Kidney capillary endothelial cell (primary cell): ENCODE measurements at regions not wholly inside any gene's neighbourhood (a gene's known extent, or its start where the extent isn't known, plus 50 kb on each side); places are given as distances from the start of the nearest gene placed in this dataset.
"Not testable (repeated sequence)": the region's sequence is repeated elsewhere in the genome, so short reads cannot be mapped to it uniquely, and the experiment has no call there.

ENCODE experiments used
- DNase-seq: peaks from one replicate; pipeline ENCODE4 v3.0.0-alpha.2; 2018; ENCODE audit warnings: low spot score

DNA sequence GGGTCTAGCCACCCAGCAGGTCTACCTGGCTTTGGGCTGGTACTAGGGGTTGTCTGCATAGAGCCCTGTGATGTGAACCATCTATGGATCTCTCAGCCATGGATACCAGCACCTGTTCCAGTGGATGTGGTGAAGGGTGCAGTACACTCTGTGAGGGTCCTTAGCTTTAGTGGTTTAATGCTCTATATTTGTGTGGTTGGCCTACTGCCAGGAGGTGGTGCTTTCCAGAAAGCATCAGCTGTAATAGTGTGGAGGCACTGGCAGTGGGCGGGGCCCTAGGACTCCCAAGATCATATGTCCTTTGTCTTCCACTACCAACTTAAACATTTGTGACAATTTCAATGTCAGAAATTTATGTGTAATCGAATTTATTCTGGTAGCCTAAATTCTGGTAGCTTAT, 1065.1 kb downstream of the RPIA start:
- DNase-seq, result not testable (repeated sequence)

DNA sequence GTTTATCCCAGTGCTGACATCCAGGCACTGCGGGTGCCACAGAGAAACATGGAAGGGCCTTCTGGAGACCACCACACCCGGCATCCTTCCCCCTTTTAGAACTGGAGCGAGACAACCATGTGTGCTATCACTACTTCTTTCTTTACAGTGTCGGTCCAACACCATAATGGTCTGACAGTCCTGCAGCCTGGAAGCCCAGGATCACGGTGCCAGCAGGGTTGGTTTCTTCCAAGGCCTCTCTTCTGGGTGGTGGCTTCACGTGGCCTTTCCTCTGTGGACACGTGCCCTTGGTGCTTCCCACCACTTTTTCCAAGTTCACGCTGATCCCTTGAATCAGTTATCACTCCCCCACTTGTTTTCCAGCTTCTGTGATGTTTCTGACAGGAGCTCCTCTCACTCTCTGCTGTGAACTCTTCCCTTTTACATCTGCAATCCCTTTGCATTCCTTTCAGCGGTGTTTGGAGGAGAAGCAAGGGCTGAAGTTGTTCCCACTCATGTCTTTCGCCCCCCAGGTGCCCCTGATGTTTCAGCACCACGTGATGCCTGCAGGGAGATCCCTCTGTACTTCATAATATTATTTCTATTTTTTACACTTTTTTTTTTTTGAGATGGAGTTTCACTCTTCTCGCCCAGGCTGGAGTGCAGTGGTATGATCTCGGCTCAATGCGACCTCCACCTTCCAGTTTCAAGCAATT, 1067.0 kb downstream of the RPIA start:
- DNase-seq, result not testable (repeated sequence)

DNA sequence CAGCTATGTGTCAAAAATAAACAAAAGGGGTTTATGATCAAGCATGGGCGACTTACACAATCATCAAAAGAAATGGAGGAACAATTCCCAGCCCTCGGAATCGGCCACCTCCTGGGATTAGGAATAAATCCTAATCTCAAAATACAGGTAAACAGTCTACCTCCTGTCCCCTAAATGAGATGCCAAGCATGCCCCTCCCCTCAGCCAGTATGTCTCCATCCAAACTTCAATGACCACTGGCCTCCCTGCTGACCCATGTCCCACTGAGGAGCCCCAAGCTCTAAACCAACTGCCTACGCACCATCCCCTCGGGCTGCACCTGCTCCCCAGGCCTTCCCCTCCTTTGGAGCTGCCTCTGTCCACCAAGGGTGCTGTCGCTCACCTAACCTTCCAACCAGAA, 1069.3 kb downstream of the RPIA start:
- not testable (repeated sequence) for DNase-seq

DNA sequence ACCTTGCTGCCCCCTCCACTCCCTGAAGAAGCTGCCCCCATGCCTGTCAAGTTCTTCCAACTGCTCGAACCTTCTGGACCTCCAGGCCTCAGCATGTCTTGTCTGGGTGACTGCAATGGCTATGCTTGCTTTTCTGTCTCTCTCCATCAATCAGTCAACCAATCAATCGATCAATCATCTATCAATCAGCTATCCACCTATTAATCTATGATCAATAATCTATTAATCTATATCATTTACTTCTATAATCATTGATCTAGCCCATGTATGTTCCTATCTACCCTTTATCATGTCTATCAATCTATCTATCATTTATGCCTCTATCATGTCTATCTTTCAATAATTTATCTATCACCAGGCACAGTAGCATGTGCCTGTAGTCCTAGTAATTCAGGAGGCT, 1069.7 kb downstream of the RPIA start:
- not testable (repeated sequence) for DNase-seq

DNA sequence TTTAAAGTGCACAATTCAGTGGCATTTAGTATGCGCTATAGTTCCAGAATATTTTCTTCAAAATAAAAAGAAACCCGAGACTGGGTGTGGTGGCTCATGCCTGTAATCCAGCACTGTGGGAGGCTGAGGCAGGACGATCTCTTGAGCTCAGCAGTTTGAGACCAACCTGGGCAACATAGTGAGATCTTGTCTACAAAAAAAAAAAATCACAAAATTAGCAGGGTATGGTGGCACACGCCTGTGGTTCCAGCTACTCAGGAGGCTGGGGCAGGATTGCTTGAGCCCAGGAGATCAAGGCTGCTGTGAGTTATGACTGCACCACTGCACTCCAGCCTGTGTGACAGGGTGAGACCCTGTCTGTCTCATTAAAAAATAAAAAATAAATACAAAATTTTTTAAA, 1070.4 kb downstream of the RPIA start:
- not testable (repeated sequence) for DNase-seq

DNA sequence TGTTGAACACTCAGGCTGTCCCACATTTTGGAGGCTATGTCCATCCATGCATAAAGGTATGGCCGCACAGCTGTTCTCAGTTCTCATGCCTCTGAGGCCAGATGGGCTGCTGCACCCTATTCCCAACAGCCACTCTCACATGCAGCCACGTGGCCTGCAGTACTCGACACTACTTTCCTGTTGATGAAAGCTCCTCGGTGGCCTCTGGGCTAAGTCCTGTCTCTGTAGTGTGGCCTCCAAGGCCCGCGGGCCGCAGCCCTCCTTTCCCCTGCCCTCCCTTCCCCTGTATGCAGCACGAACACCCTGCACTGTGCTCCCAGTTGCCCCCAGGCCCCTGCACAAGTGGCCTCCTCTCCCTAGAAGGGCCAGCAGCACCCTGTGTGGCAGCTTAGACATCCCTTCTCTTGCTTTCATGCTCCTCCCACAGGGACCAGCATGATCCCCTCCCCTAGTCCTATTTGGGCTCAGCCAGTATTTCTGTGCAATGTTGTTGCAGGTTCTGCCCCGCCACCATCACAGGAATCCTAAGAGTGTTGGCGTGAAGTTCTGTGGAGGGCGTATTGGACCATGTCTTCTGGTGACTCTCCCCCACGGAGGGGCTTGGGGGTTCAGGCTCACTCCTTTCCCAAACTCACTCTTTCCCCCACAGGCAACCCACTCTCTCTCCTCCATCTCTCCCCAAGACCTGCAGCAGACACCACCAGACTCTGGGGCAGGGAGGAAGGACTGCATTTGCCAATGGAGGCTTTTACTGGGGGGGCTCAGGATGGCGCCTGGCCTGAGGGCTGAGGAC, 1071.2 kb downstream of the RPIA start:
- not testable (repeated sequence) for DNase-seq

DNA sequence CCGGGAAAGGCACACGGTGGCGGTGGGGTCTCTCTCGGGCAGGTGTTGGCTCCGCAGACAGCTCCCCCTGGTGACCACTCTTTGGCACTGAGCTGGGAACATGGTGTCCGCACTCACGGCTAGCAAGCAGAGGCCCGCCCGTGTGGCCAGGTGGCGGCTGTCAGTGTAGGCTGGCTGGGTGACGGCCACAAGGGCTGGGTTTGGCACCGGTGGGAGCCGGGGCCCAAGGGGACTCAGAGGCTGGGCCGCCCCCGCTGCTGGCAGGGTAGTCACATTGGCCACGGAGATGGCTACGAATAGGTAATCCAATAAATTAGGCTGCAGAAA, 1071.7 kb downstream of the RPIA start:
- DNase-seq, result no peak

DNA sequence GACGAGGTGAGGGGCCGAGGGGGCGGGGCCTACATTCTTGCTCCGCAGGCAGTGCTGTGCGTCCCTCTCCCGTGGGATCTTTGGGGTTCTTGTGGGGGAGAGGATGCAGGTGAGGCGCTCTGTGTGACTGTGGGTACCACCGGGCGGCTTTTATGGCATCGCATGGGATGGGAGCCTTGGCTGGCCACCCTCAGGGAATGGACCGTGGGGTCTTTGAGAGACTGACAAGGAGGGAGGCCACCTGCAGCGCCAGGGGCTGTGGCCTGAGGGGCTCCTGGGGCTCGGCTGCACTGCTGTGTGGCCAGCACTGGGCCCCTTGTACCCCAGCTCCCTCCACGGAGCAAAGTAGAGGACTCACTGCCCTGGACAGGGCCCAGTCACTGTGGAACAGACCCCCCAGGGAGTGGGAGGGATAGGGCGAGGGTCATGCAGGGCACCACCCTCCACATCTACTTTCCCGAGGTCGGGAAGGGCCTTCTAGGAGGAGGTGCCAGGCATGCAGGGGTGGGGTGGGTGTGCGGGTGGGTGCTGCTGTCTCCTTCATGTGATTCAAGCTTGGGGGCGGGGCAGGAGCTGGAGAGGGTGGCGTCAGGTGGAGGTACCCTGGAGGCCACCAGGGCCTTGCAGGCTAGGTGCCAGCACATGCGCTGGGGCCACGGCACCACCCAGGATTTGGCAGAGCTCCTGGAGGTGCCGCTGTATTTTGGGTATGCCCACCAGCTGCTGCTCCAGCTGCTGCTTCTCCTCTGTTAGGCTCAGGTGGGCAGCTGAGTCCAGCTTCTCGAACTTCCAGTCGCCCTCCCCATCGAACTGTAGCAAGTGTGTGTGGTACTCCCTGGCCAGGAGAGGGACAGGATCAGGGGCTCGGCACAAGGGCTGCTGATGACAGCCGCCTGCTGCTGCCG, 1072.4 kb downstream of the RPIA start:
- no peak for DNase-seq

DNA sequence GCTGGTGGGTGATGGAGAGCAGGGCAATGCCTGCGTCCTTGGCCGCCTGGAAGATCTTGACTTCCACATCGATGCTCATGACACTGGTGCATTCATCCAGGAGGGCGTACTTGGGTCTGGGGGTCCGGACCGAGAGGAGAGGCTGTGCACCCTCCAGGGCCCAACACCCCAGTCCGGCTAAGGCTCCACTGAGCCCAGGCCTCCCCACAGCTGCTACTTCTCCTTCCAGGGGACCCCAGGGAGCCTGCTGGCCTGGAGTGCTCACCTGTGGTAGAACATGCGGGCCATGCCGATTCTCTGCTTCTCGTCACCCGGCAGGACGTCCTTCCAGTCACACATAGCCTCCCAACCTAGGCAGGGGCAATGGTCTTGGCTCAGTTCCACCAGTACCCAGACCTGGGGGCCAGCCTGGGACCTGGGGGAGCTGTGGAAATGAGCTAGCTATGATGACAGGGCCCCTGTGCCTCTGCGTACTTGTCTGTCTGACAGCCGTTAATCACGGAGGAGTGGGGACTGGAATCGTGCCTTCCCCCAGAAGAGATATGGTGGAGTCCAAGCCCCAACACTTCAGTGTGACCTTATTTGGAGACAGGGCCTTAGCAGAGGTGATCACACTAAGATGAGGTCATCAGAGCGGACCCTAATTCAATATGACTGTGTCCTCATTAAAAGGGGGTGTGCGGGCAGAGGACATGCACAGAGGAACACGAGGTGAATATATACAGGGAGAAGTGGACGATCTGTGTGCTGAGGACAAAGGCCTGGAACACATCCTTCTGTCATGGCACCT, 1073.3 kb downstream of the RPIA start:
- DNase-seq, result not testable (repeated sequence)

DNA sequence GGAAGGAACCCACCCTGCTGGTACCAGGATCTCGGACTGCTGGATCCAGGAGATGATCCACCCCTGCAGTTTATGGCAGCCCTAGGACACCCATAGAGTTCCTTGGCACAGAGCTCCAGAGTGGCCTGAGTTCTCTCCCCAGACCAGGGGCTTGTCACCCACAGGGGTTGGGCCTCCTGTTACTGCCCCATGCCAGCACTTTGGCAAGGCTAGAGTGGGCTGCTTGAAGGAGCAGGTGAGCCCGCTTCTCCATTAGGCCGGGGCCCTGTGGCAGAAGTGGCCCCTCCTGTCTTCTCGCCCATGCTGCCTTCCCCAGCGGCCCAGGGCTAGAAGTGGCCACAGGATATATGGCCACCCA, 1073.9 kb downstream of the RPIA start:
- DNase-seq, result not testable (repeated sequence)

DNA sequence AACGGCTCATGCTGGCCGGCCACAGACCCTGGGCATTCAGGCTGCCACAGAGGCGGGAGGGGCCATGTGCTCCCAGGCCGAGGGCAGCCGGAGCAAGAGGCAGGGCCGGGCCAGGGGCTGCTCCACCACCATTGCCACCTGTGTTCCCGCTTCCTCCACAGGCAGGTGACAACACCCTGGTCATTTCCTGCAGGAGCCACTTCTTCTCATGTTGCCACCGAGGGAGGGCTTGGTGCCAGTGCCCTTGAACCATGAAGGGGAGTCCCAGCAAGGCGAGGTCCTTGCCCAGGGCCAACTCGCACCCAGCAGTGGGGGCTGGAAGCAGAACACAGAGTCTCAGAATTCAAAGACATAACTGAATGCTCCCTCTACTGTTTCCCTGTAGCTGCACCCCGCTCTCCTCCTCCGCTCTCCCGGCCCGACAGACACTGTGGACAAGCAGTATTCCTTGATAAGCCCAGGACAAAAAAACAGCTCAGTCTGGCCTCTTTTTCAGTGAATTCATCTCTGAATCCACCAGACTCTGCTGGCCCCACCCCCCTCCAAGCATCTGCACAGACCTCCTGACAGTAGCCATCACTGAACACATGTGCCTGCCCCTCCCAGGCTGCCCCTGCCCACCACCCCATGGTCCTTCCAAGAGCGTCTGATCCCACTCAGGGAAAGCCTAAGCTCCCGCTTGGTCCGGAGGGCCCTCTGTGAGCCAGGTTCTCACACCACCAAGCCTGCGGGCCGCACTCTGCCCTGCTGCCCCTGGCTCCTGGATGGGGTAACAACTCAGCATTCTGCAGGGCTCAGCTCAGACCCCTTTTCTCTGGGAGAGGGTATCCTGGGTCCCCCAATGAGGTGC, 1074.9 kb downstream of the RPIA start:
- DNase-seq, result not testable (repeated sequence)

DNA sequence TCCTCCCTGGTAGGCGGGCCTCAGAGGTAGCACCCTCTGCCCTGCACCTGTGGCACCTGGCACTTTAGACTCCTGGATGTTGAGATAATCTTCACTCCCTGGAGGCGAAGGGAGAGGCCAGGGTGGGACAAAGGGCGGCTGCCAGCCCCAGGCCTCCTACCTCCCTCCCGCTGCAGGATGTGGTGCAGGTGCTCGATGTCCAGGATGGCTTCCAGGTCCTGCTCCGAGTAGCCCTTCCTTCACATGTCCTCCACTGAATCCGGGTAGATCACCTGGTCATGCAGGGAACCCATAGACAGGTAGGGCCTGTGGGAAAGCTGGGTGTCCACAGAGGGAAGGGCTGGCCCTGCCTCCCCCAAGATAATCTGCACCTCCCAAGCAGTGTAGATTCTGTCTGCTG, 1075.6 kb downstream of the RPIA start:
- not testable (repeated sequence) for DNase-seq

DNA sequence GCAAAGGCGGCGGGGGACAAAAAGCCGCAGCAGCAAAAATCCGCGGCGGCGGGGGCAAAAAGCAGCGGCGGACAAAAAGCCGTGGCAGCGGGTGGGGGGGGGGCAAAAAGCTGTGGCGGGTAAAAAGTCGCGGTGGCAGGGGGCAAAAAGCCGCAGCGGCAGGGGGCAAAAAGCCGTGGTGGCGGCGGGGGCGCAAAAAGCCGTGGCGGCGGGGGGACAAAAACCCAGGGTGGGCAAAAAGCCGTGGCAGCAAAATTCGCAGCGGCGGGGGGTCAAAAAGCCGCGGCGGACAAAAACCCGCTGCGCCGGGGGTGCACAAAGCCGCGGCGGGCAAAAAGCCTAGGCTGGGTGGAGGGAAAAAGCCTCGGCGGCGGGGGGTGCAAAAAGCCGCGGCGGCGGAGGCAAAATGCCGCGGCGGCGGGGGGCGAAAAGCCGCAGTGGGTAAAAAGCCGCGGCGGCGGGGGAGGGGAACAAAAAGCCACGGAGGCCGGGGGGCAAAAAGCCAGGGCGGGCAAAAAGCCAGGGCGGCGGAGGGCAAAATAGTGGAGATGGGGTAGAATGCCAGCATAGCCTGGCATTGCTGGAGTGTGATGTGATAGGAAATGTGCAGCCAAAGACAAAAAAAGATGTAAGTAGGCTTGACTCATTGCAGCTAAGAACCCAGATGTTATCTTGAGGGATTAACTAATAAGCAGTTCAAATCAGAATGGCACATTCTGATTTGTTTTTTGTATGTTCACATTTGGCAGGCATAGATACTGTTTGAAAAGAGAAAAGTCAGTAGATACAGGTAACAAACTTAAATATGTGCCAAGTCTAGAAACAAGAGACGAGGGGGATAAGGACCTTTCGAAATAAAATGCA, 1076.3 kb downstream of the RPIA start:
- no peak for DNase-seq

DNA sequence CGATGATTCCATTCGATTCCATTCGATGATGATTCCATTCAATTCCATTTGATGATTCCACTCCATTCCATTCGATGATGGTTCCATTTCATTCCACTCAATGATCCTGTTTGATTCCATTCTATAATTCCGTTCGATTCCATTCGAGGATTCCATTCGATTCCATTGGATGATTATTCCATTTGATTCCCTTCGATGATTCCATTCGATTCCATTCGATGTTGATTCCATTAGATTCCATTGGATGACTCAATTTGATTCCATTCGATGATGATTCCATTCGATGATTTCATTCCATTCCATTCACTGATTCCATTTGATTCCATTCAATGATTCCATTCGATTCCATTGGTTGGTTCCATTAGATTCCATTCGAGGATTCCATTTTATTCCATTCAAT, 1084.4 kb downstream of the RPIA start:
- DNase-seq, result no peak

DNA sequence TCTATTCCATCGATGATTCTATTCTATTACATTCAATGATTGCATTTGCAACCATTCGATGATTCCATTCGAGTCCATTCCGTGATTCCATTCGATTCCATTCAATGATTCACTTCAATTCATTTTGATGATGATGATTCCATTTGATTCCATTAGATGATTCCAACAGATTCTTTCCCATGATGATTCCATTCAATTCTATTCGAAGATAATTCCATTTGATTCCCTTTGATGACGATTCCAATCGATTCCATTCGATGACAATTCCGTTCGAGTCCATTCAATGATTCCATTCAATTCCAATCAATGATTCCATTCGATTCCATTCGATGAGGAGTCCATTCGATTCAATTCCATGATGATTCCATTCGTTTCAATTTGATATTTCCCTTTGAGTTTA, 1088.8 kb downstream of the RPIA start:
- DNase-seq, result no peak

DNA sequence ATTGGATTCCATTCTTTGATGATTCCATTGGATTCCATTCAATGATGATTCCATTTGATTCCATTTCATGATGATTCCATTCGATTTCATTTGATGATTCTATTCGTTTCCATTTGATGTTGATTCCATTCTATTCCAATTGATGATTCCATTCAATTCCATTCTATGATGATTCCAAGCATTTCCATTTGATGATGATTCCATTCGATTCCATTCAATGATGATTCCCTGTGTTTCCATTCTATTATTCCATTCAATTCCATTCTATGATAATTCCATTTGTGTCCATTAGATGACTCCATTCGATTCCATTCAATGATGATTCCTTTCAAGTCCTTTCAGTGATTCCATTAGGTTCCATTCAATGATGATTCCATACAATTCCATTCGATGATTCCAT, 1090.5 kb downstream of the RPIA start:
- no peak for DNase-seq

DNA sequence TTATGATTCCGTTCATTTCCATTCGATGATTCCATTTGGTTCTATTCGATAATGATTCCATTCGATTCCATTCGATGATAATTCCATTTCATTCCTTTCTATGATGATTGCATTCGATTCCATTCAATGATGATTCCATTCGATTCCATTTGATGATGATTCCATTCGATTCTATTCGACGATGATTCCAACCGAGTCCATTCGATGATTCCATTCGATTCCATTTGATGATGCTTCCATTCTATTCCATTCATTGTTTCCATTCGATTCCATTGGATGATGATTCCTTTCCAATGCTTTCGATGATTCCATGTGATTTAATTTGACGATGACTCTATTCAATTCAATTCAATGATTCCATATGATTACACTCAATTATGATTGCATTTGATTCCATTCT, 1093.5 kb downstream of the RPIA start:
- no peak for DNase-seq

DNA sequence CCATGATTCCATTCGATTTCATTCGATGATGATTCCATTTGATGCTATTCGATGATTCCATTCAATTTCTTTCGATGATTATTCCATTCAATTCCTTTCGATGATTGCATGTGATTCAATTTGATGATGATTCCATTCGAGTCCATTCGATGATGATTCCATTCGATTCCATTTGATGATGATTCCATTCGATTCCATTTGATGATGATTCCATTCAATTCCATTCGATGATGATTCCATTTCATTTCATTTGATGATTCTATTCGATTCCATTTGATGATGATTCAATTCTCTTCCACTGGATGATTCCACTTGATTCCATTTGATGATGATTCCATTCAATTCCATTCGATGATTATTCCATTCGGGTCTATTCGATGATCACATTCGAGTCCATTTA, 1094.1 kb downstream of the RPIA start:
- not testable (repeated sequence) for DNase-seq

DNA sequence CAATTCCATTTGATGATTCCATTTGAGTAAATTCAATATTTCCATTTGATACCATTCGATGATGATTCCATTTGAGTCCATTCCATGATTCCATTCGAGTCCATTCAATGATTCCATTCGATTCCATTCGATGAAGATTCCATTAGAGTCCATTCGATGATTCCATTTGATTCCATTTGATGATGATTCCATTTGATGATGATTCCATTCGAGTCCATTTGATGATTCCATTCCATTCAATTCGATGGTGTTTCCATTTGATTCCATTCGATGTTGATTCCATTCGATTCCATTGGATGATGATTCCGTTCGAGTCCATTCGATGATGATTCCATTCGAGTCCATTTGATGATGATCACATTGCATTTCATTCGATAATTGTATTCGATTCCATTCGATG, 1095.2 kb downstream of the RPIA start:
- not testable (repeated sequence) for DNase-seq

DNA sequence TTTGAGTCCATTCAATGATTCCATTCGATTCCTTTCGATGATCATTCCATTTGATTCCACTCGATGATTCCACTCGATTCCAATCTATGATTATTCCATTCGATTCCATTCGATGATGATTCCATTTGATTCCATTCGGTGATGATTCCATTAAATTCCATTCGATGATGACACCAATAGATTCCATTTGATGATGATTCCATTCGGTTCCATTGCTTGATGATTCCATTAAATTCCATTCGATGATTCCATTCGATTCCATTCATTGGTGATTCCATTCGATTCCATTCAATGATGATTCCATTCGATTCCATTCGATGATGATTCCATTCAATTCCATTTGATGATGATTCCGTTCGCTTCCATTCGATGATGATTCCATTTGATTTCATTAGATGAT, 1104.1 kb downstream of the RPIA start:
- not testable (repeated sequence) for DNase-seq
